HEK293 (cell line): ENCODE measurements at regions not wholly inside any gene's neighbourhood (a gene's known extent, or its start where the extent isn't known, plus 50 kb on each side); places are given as distances from the start of the nearest gene placed in this dataset.

Source experiments
- CTCF ChIA-PET: fragments of 350-600 bp; formaldehyde crosslinking; extraction: SDS; loops from one replicate; lab custom pipeline; 2021; ENCODE audit warnings: antibody characterized with exemption; lab: Yijun Ruan, JAX
- POLR2A ChIA-PET: fragments of 300-600 bp; formaldehyde crosslinking; extraction: SDS; loops from one replicate; lab custom pipeline; 2020; ENCODE audit warnings: antibody characterized with exemption, inconsistent platforms; lab: Yijun Ruan, JAX
- H3K27ac ChIP-seq: fragments of 200-500 bp; sonication (Bioruptor generic); 2 replicates; pipeline ENCODE4 v1.5.1; 2014; ENCODE audit warnings: low read depth, low read length, control low read depth, inconsistent platforms; ENCODE audit errors: extremely low read depth
- H3K36me3 ChIP-seq, 2 experiments: fragments of 200-500 bp in 1 of 2; sonication (Bioruptor generic) in 1 of 2; 1 replicate in 1 of 2; 2 replicates in 1 of 2; pipeline ENCODE4 v1.5.1; 2014 to 2017; ENCODE audit warnings: inconsistent platforms in 2 of 2, low read length in 2 of 2; ENCODE audit not compliant: control insufficient read depth in 2 of 2, insufficient read depth in 1 of 2
- H3K4me1 ChIP-seq: fragments of 200-500 bp; sonication (Bioruptor generic); 2 replicates; pipeline ENCODE4 v1.5.1; 2014; ENCODE audit warnings: mild to moderate bottlenecking, low read length, inconsistent platforms; ENCODE audit not compliant: control insufficient read depth, insufficient read depth
- H3K4me3 ChIP-seq: 2 replicates; pipeline ENCODE4 v1.5.1; 2011; ENCODE audit warnings: low read depth, mild to moderate bottlenecking, control low read depth, low read length, moderate library complexity
- H3K9me3 ChIP-seq: fragments of 200-500 bp; sonication (Bioruptor generic); 2 replicates; pipeline ENCODE4 v1.5.1; 2014; ENCODE audit warnings: low read depth, low read length, inconsistent platforms; ENCODE audit not compliant: control insufficient read depth, insufficient read depth
- BCL11B ChIP-seq: fragments of 450-650 bp; formaldehyde crosslinking; IDR thresholded peaks from 2 replicates; pipeline ENCODE4 v1.5.1; 2016; ENCODE audit warnings: low read depth, missing biosample characterization, missing genetic modification characterization
- IKZF3 ChIP-seq: fragments of 450-650 bp; IDR thresholded peaks from 2 replicates; pipeline ENCODE4 v1.5.0; 2018; ENCODE audit warnings: missing biosample characterization, mild to moderate bottlenecking, missing genetic modification characterization, moderate library complexity
- TCF7L2 ChIP-seq: IDR thresholded peaks from 2 replicates; pipeline ENCODE4 v1.6.1; 2011; ENCODE audit warnings: low read depth, mild to moderate bottlenecking, inconsistent platforms, low read length, moderate library complexity, borderline replicate concordance
- YY1 ChIP-seq: fragments of 450-650 bp; formaldehyde crosslinking; IDR thresholded peaks from 2 replicates; pipeline ENCODE4 v1.5.1; 2018; ENCODE audit warnings: missing biosample characterization, missing genetic modification characterization
- ZNF112 ChIP-seq: fragments of 450-650 bp; formaldehyde crosslinking; IDR thresholded peaks from 2 replicates; pipeline ENCODE4 v1.5.0; 2017; ENCODE audit warnings: missing biosample characterization, missing genetic modification characterization
- ZNF157 ChIP-seq: fragments of 450-650 bp; formaldehyde crosslinking; IDR thresholded peaks from 2 replicates; pipeline ENCODE4 v1.5.1; 2016; ENCODE audit warnings: missing biosample characterization, missing genetic modification characterization
- ZNF16 ChIP-seq: fragments of 450-650 bp; formaldehyde crosslinking; IDR thresholded peaks from 2 replicates; pipeline ENCODE4 v1.5.1; 2016; ENCODE audit warnings: low read depth, missing biosample characterization, missing genetic modification characterization
- ZNF223 ChIP-seq: fragments of 450-650 bp; formaldehyde crosslinking; IDR thresholded peaks from 2 replicates; pipeline ENCODE4 v1.5.1; 2016; ENCODE audit warnings: missing biosample characterization, missing genetic modification characterization
- ZNF23 ChIP-seq: fragments of 450-650 bp; formaldehyde crosslinking; IDR thresholded peaks from 2 replicates; pipeline ENCODE4 v1.5.1; 2016; ENCODE audit warnings: missing biosample characterization, missing genetic modification characterization, borderline replicate concordance
- ZNF239 ChIP-seq: fragments of 450-650 bp; formaldehyde crosslinking; IDR thresholded peaks from 2 replicates; pipeline ENCODE4 v1.5.1; 2016; ENCODE audit warnings: missing biosample characterization, missing genetic modification characterization
- ZNF292 ChIP-seq: fragments of 450-650 bp; formaldehyde crosslinking; IDR thresholded peaks from 2 replicates; pipeline ENCODE4 v1.5.1; 2016; ENCODE audit warnings: low read depth, missing biosample characterization, missing genetic modification characterization, borderline replicate concordance
- ZNF302 ChIP-seq: fragments of 450-650 bp; formaldehyde crosslinking; IDR thresholded peaks from 2 replicates; pipeline ENCODE4 v1.5.1; 2016; ENCODE audit warnings: missing biosample characterization, missing genetic modification characterization, low read depth
- ZNF350 ChIP-seq: fragments of 450-650 bp; formaldehyde crosslinking; IDR thresholded peaks from 2 replicates; pipeline ENCODE4 v1.5.0; 2017; ENCODE audit warnings: missing biosample characterization, mild to moderate bottlenecking, missing genetic modification characterization
- ZNF391 ChIP-seq: fragments of 450-650 bp; formaldehyde crosslinking; IDR thresholded peaks from 2 replicates; pipeline ENCODE4 v1.5.1; 2016; ENCODE audit warnings: low read depth, missing biosample characterization, missing genetic modification characterization, borderline replicate concordance
- ZNF404 ChIP-seq: fragments of 450-650 bp; formaldehyde crosslinking; IDR thresholded peaks from 2 replicates; pipeline ENCODE4 v1.5.1; 2017; ENCODE audit warnings: missing biosample characterization, missing genetic modification characterization
- ZNF514 ChIP-seq: fragments of 450-650 bp; formaldehyde crosslinking; IDR thresholded peaks from 2 replicates; pipeline ENCODE4 v1.5.1; 2016; ENCODE audit warnings: missing biosample characterization, missing genetic modification characterization
- ZNF529 ChIP-seq: fragments of 450-650 bp; formaldehyde crosslinking; IDR thresholded peaks from 2 replicates; pipeline ENCODE4 v1.5.1; 2017; ENCODE audit warnings: missing genetic modification characterization, missing biosample characterization; ENCODE audit not compliant: insufficient replicate concordance
- ZNF549 ChIP-seq: fragments of 450-650 bp; IDR thresholded peaks from 2 replicates; pipeline ENCODE4 v1.5.1; 2018; ENCODE audit warnings: missing biosample characterization, missing genetic modification characterization, mild to moderate bottlenecking, inconsistent platforms, moderate library complexity
- ZNF555 ChIP-seq: fragments of 450-650 bp; formaldehyde crosslinking; conservative IDR thresholded peaks from 2 replicates; pipeline ENCODE4 v1.5.1; 2017; ENCODE audit warnings: missing biosample characterization, mild to moderate bottlenecking, missing genetic modification characterization, inconsistent platforms
- ZNF558 ChIP-seq: fragments of 450-650 bp; formaldehyde crosslinking; IDR thresholded peaks from 2 replicates; pipeline ENCODE4 v1.5.1; 2016; ENCODE audit warnings: missing biosample characterization, missing genetic modification characterization
- ZNF571 ChIP-seq: fragments of 450-650 bp; formaldehyde crosslinking; IDR thresholded peaks from 2 replicates; pipeline ENCODE4 v1.5.0; 2017; ENCODE audit warnings: missing biosample characterization, missing genetic modification characterization
- ZNF585B ChIP-seq: fragments of 450-650 bp; formaldehyde crosslinking; IDR thresholded peaks from 2 replicates; pipeline ENCODE4 v1.5.1; 2016; ENCODE audit warnings: missing biosample characterization, missing genetic modification characterization
- ZNF701 ChIP-seq: fragments of 450-650 bp; formaldehyde crosslinking; IDR thresholded peaks from 2 replicates; pipeline ENCODE4 v1.5.1; 2016; ENCODE audit warnings: missing biosample characterization, missing genetic modification characterization
- ZNF707 ChIP-seq: fragments of 450-650 bp; formaldehyde crosslinking; IDR thresholded peaks from 2 replicates; pipeline ENCODE4 v1.5.1; 2016; ENCODE audit warnings: missing biosample characterization, missing genetic modification characterization
- ZNF837 ChIP-seq: fragments of 450-650 bp; formaldehyde crosslinking; IDR thresholded peaks from 2 replicates; pipeline ENCODE4 v1.5.1; 2016; ENCODE audit warnings: missing biosample characterization, missing genetic modification characterization
- ZSCAN30 ChIP-seq: fragments of 450-650 bp; IDR thresholded peaks from 2 replicates; pipeline ENCODE4 v1.5.1; 2018; ENCODE audit warnings: missing biosample characterization, mild to moderate bottlenecking, missing genetic modification characterization, moderate library complexity
- TF ChIP-seq, protein P1 (sequence below): fragments of 450-650 bp; formaldehyde crosslinking; IDR thresholded peaks from 2 replicates; pipeline ENCODE4 v1.5.1; 2016; ENCODE audit warnings: missing biosample characterization, missing genetic modification characterization

DNA sequence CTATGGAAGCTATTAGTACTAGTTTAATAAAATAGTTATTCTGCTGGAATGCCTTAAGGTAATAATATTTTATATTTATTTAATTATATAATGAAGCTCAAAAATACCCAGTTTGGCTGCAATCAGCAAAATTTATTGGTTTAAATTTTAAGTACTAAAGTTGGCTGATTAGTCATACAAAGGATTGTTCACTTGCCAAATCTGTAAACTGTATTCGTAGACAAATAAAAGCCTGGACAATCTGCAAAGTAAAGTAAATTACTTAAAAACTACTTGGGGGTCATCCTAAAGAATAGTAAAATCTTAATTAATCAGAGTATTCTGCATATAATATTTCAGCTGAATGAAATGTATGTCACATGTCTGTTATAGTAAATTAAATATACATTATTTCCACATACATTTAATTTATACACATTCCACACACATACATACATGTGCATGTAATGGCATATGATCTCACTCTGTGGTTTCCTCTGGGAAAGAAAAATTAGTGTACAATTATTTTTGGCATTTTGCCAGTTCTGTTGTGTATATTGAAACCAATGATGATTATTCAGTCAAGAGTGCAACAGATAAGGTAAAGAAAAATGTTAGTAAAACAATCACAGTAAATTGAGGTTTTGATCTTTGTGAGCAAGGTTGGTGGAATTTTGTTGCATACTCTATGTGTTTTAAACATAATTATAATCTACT is 455.9 kb downstream of the CDH9 start:
- CTCF ChIA-PET: no interaction called here

DNA sequence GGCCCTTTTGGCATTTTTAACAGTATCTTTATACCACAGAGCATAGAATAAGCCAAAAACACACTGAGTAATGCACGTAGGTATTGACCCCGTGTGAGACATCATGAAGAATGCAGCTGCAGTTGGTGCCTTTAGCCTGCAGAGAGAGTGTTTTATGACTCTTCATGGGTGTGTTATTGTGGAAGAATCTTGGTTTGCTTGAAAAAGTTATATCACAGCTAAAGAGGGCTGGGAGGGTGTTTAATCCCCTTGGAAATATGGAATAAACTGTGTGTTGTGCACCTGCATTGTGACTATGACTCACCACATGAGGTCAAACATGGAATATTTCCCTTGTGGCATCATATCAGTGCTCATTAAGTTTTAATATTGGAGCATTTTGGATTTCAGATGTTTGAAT is 458.7 kb downstream of the CDH9 start:
- Histone ChIP-seq H3K27ac (no peak overlapping the region), H3K4me1 (no peaks in the 10 kb centered on the region), H3K9me3 (no peaks in the 10 kb centered on the region), H3K36me3 (no peaks in the 10 kb centered on the region), H3K4me3 (no peak overlapping the region)
- POLR2A ChIA-PET: no interaction called here
- TF ChIP-seq ZNF302 (tag by site-specific recombination) (no peak), ZNF585B (no peak), ZNF112 (tag by site-specific recombination) (no peak), IKZF3 (no peak), ZNF292 (no peak), ZNF571 (tag by site-specific recombination) (no peak), ZNF223 (tag by site-specific recombination) (no peak), ZNF350 (tag by site-specific recombination) (no peak), ZNF837 (tag by site-specific recombination) (no peak), ZSCAN30 (tag by site-specific recombination) (no peak), ZNF529 (tag by site-specific recombination) (no peak), ZNF404 (tag by site-specific recombination) (no peak)
- CTCF ChIA-PET: no interaction called here

More for the DNA sequence above, 455.9 kb downstream of the CDH9 start:
- Histone ChIP-seq H3K4me1 (no peaks in the 10 kb centered on the region), H3K27ac (no peak overlapping the region), H3K36me3 (no peaks in the 10 kb centered on the region), H3K9me3 (no peaks in the 10 kb centered on the region)
- POLR2A ChIA-PET: no interaction called here
- no peak for TF ChIP-seq ZNF16 (tag by site-specific recombination)
- TF ChIP-seq, all 188 proteins: peak for 0
- no peak overlapping the region for H3K4me3 ChIP-seq

DNA sequence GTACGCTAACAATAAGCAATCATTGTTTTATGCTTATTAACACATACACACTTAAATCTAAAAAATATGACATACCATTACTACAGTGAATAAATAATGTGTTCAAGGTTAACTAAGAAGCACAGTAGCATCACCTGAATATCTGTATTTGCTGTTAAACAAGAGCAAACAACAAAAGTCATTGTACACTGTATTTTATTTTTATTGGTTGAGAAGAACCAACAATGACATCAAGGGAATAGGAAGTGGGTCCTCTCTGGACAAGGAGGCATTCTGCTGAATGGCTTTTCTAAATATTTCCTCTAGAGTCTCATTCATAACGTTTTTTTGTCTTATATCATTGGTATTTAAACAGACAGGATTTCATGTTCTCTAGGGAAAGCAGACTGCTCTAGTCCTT is 460.4 kb downstream of the CDH9 start:
- Histone ChIP-seq H3K36me3 (no peaks in the 10 kb centered on the region), H3K9me3 (no peaks in the 10 kb centered on the region), H3K4me1 (no peaks in the 10 kb centered on the region), H3K4me3 (no peak overlapping the region), H3K27ac (no peak overlapping the region)
- ChIA-PET POLR2A (no interaction called here), CTCF (no interaction called here)
- no peak for TF ChIP-seq ZNF555
- TF ChIP-seq ZNF514: no peak
- no peak for TF ChIP-seq ZNF701 (tag by site-specific recombination)
- no peak for TF ChIP-seq ZNF391 (tag by site-specific recombination)
- no peak for TF ChIP-seq ZNF157 (tag by site-specific recombination)
- no peak for TF ChIP-seq ZNF571 (tag by site-specific recombination)
- TF ChIP-seq ZNF707 (tag by site-specific recombination): no peak
- TF ChIP-seq ZNF23 (tag by site-specific recombination): no peak
- no peak for TF ChIP-seq ZNF239
- no peak for TF ChIP-seq ZNF549
- TF ChIP-seq, protein P1, sequence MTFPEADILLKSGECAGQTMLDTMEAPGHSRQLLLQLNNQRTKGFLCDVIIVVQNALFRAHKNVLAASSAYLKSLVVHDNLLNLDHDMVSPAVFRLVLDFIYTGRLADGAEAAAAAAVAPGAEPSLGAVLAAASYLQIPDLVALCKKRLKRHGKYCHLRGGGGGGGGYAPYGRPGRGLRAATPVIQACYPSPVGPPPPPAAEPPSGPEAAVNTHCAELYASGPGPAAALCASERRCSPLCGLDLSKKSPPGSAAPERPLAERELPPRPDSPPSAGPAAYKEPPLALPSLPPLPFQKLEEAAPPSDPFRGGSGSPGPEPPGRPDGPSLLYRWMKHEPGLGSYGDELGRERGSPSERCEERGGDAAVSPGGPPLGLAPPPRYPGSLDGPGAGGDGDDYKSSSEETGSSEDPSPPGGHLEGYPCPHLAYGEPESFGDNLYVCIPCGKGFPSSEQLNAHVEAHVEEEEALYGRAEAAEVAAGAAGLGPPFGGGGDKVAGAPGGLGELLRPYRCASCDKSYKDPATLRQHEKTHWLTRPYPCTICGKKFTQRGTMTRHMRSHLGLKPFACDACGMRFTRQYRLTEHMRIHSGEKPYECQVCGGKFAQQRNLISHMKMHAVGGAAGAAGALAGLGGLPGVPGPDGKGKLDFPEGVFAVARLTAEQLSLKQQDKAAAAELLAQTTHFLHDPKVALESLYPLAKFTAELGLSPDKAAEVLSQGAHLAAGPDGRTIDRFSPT (tag by site-specific recombination): no peak
- no peak for TF ChIP-seq ZNF558 (tag by site-specific recombination)
- TF ChIP-seq YY1: no peak
- no peak for TF ChIP-seq TCF7L2
- no peak for TF ChIP-seq BCL11B
